ENCODE measurements at regions not wholly inside any gene's neighbourhood (a gene's known extent, or its start where the extent isn't known, plus 50 kb on each side); places are given as distances from the start of the nearest gene placed in this dataset.

- TF ChIP-seq CTCF (IDR thresholded peaks at IDR 0.05) (no peak), POLR2A (IDR thresholded peaks at IDR 0.05) (no peak)
These were observed 450.9 kb downstream of the DMAC1 start for GRCh38 chr9:7348692-7349091.

Measured in right lobe of liver (tissue), 4 donors.